GM23248 (cell line): ENCODE measurements at regions not wholly inside any gene's neighbourhood (a gene's known extent, or its start where the extent isn't known, plus 50 kb on each side); places are given as distances from the start of the nearest gene placed in this dataset.

ENCODE experiments used
- EZH2 ChIP-seq: fragments of 200-600 bp; sonication (generic); IDR thresholded peaks from 2 replicates; pipeline ENCODE4 v1.6.1; 2018; ENCODE audit warnings: antibody characterized with exemption, mild to moderate bottlenecking; ENCODE audit not compliant: insufficient read depth, poor library complexity, severe bottlenecking
- EZH2phosphoT487 ChIP-seq: fragments of 200-600 bp; sonication (generic); IDR thresholded peaks from 2 replicates; pipeline ENCODE4 v1.6.1; 2018; ENCODE audit warnings: antibody characterized with exemption, moderate library complexity, mild to moderate bottlenecking, low read depth; ENCODE audit not compliant: insufficient read depth

DNA sequence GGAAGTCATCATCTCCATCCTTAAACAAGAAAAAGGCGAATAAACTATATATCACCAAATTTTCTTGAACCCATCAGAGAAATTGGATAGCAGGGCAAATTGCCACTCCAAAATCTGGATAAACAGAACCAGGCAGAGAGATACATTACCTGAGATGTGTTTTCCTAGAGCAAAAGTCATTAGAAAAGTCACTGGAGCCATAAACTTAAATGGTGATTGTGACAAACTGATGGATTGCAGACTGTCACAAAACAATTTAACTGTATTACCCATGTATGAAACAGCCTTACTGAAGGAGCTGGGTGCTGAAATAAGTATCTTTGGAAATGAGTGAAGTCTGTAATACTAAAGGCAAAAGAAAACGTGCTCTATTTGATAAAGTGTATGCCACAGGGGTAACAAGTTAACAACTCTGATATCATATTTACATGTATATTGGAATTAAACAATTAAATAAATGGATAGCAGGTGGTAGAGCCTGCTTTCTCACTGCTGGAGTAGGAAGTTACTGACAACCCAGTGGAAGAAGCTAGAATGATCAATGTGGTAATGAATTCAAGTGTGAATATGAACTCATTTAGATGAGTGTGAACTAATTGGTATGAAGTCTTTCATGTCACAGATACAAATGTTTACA lies 186.9 kb downstream of the LMBRD1 start:
- TF ChIP-seq EZH2 = no peak
- TF ChIP-seq EZH2phosphoT487 = no peak
